CD4-positive, alpha-beta T cell (primary cell): ENCODE measurements at regions not wholly inside any gene's neighbourhood (a gene's known extent, or its start where the extent isn't known, plus 50 kb on each side); places are given as distances from the start of the nearest gene placed in this dataset.

Source experiments
- ATAC-seq: fragments of 200-7000 bp; cut with Tn5 transposase; one replicate; pipeline ENCODE4 v1.10.0; 2022; ENCODE audit warnings: mild to moderate bottlenecking; ENCODE audit not compliant: poor library complexity
- CTCF ChIA-PET: fragments of 350-600 bp; sonication (Branson Sonifier 250); formaldehyde crosslinking; loops from one replicate; lab custom pipeline; 2021; ENCODE audit warnings: antibody characterized with exemption, inconsistent platforms; lab: Charles Lee
- POLR2A ChIA-PET: fragments of 350-600 bp; sonication (Branson Sonifier 250); formaldehyde crosslinking; loops from one replicate; lab custom pipeline; 2021; ENCODE audit warnings: antibody characterized with exemption, inconsistent platforms; lab: Charles Lee
- DNase-seq, 14 experiments: peaks; one replicate each; pipeline ENCODE4 v3.0.0-alpha.2; 2013 to 2020; ENCODE audit warnings: mixed read lengths in 2 of 14
- H3K27ac ChIP-seq, 2 donors: one replicate each; pipeline versions ENCODE4 v1.5.1 to v1.7.0; 2013; ENCODE audit warnings: low read length in 2 of 2, low read depth in 1 of 2, mild to moderate bottlenecking in 1 of 2
- H3K27me3 ChIP-seq, 2 experiments: 1 replicate in 1 of 2; 2 replicates in 1 of 2; pipeline versions ENCODE4 v1.6.1 to v1.7.0; 2013; ENCODE audit warnings: low read length in 2 of 2, control low read depth in 1 of 2, mild to moderate bottlenecking in 1 of 2, moderate library complexity in 1 of 2; ENCODE audit not compliant: insufficient read depth in 2 of 2, control insufficient read depth in 1 of 2
- H3K36me3 ChIP-seq: one replicate; pipeline ENCODE4 v1.6.1; 2013; ENCODE audit warnings: low read length, control low read depth; ENCODE audit not compliant: insufficient read depth
- H3K4me1 ChIP-seq: one replicate; pipeline ENCODE4 v1.6.1; 2013; ENCODE audit warnings: low read length, control low read depth; ENCODE audit not compliant: insufficient read depth
- H3K4me3 ChIP-seq: one replicate; pipeline ENCODE4 v1.5.1; 2013; ENCODE audit warnings: mild to moderate bottlenecking, low read length, moderate library complexity
- H3K9me3 ChIP-seq, 2 experiments: 1 replicate in 1 of 2; 2 replicates in 1 of 2; pipeline versions ENCODE4 v1.6.1 to v1.7.0; 2013; ENCODE audit warnings: low read length in 2 of 2, mild to moderate bottlenecking in 2 of 2, control low read depth in 1 of 2, moderate library complexity in 1 of 2; ENCODE audit not compliant: control insufficient read depth in 1 of 2, insufficient read depth in 1 of 2
- H3K27ac Mint-ChIP-seq: one replicate; pipeline ENCODE4 v1.8.0; 2020; ENCODE audit warnings: mixed read lengths
- H3K27me3 Mint-ChIP-seq: one replicate; pipeline ENCODE4 v1.8.0; 2021; ENCODE audit warnings: mixed read lengths
- H3K36me3 Mint-ChIP-seq: one replicate; pipeline ENCODE4 v1.8.0; 2021; ENCODE audit warnings: low read depth, mixed read lengths
- H3K4me1 Mint-ChIP-seq: one replicate; pipeline ENCODE4 v1.8.0; 2021; ENCODE audit warnings: low read depth, mixed read lengths
- H3K4me3 Mint-ChIP-seq: one replicate; pipeline ENCODE4 v1.8.0; 2020; ENCODE audit warnings: mild to moderate bottlenecking, mixed read lengths
- H3K9me3 Mint-ChIP-seq: one replicate; pipeline ENCODE4 v1.8.0; 2020; ENCODE audit warnings: mixed read lengths
- CTCF ChIP-seq: fragments of 200-600 bp; IDR thresholded peaks from one replicate; pipeline ENCODE4 v1.8.0; 2022; ENCODE audit warnings: antibody characterized with exemption, mild to moderate bottlenecking
- intact Hi-C, 2 experiments: fragments of 100-400 bp; cut with DNase I in 1 of 2; cut with micrococcal nuclease in 1 of 2; formaldehyde crosslinking; loops; one replicate each; pipeline versions ENCODE4 v1.15.1 to v1.9.0; 2023 to 2025; cut with DNase I, micrococcal nuclease

- H3K27ac ChIP-seq = no peak overlapping the region
- H3K9me3 ChIP-seq = no peaks in the 10 kb centered on the region
- intact Hi-C loops = no loop called here
- POLR2A ChIA-PET = no interaction called here
- no peak for DNase-seq
- no peak for TF ChIP-seq CTCF
- H3K27me3 Mint-ChIP-seq = no peaks in the 10 kb centered on the region
- H3K36me3 ChIP-seq = no peaks in the 10 kb centered on the region
- H3K27ac Mint-ChIP-seq = no peak overlapping the region
- ATAC-seq = no peak
- H3K4me3 Mint-ChIP-seq = no peak overlapping the region
- no peak overlapping the region for H3K4me3 ChIP-seq
- no peaks in the 10 kb centered on the region for H3K36me3 Mint-ChIP-seq
- H3K4me1 Mint-ChIP-seq = no peaks in the 10 kb centered on the region
- no peaks in the 10 kb centered on the region for H3K9me3 Mint-ChIP-seq
- H3K27me3 ChIP-seq = no peaks in the 10 kb centered on the region
- CTCF ChIA-PET = no interaction called here
- no peaks in the 10 kb centered on the region for H3K4me1 ChIP-seq
Observed at GRCh38 chrX:39220952-39221351, 419.7 kb downstream of the MID1IP1 start.

- ATAC-seq = no peak
- TF ChIP-seq CTCF = no peak
- ChIA-PET CTCF (interaction anchor here (0.6 kb wide), 1 partner anchor 63 kb away, joined by 3 read pairs; no protein-coding TSS in a partner anchor), POLR2A (no interaction called here)
- Histone ChIP-seq H3K36me3 (no peaks in the 10 kb centered on the region), H3K4me3 (no peak overlapping the region), H3K27ac (no peak overlapping the region), H3K4me1 (no peaks in the 10 kb centered on the region), H3K27me3 (no peaks in the 10 kb centered on the region), H3K9me3 (no peaks in the 10 kb centered on the region)
- no peaks in the 10 kb centered on the region for H3K27me3 Mint-ChIP-seq
- no peak overlapping the region for H3K4me3 Mint-ChIP-seq
- no peaks in the 10 kb centered on the region for H3K9me3 Mint-ChIP-seq
- H3K4me1 Mint-ChIP-seq = peaks cover 2% of the 10 kb centered on the region
- H3K27ac Mint-ChIP-seq = no peak overlapping the region
- H3K36me3 Mint-ChIP-seq = no peaks in the 10 kb centered on the region
- intact Hi-C loops = no loop called here
- DNase-seq = no peak
Observed at GRCh38 chrX:39222346-39223113, 421.3 kb downstream of the MID1IP1 start.

- no peaks in the 10 kb centered on the region for H3K27me3 ChIP-seq
- no peak overlapping the region for H3K4me3 ChIP-seq
- H3K36me3 Mint-ChIP-seq = no peaks in the 10 kb centered on the region
- TF ChIP-seq CTCF = no peak
- ChIA-PET POLR2A (no interaction called here), CTCF (no interaction called here)
- H3K27ac Mint-ChIP-seq = no peak overlapping the region
- intact Hi-C loops = no loop called here
- no peak overlapping the region for H3K27ac ChIP-seq
- H3K4me1 ChIP-seq = no peaks in the 10 kb centered on the region
- peaks cover 6% of the 10 kb centered on the region for H3K4me1 Mint-ChIP-seq
- no peak for ATAC-seq
- H3K9me3 Mint-ChIP-seq = no peaks in the 10 kb centered on the region
- no peaks in the 10 kb centered on the region for H3K9me3 ChIP-seq
- H3K4me3 Mint-ChIP-seq = no peak overlapping the region
- no peaks in the 10 kb centered on the region for H3K36me3 ChIP-seq
- no peaks in the 10 kb centered on the region for H3K27me3 Mint-ChIP-seq
- DNase-seq = no peak
Observed at GRCh38 chrX:39226251-39226650, 425.0 kb downstream of the MID1IP1 start.
